ENCODE measurements at regions not wholly inside any gene's neighbourhood (a gene's known extent, or its start where the extent isn't known, plus 50 kb on each side); places are given as distances from the start of the nearest gene placed in this dataset.

DNA sequence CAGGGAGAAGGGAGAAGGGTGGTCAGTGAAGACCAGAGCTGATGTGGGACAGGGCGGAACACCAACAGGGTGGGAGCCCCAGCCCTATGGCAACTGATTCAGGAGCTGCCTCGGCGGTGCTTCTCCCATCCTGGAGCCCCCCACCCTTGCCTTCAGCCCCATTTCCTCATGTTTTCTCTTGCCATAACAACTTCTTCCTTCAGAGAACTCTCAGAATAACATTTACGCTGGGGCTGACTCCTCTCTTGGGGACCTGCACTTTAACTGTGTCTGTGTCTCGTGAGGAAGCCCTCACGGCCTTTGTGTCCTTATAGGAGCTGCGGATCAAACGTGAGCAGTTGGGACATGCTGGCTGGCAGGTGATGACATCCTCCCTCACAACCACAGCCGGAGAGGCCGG lies 116.4 kb upstream of the SNTG2 start:
- DNase-seq, result no peak
- Histone ChIP-seq H3K27ac (ENCODE audit: low read depth, low read length) (no peak overlapping the region), H3K4me1 (ENCODE audit: control insufficient read depth, insufficient read depth, low read length) (no peaks in the 10 kb centered on the region), H3K36me3 (ENCODE audit: control insufficient read depth, insufficient read depth, low read length) (no peaks in the 10 kb centered on the region), H3K4me3 (ENCODE audit: low read length) (no peak overlapping the region), H3K27me3 (ENCODE audit: control insufficient read depth, insufficient read depth, low read length, poor library complexity, severe bottlenecking) (no peaks in the 10 kb centered on the region), H3K9me3 (ENCODE audit: control insufficient read depth, low read length) (no peaks in the 10 kb centered on the region), H3K9ac (ENCODE audit: extremely low read depth, low read length, poor library complexity, severe bottlenecking) (no peak overlapping the region)
- Mint-ChIP-seq H3K27me3 (ENCODE audit: insufficient read depth) (peaks cover 5% of the 10 kb centered on the region), H3K9me3 (no peaks in the 10 kb centered on the region), H3K4me1 (peaks cover 7% of the 10 kb centered on the region), H3K4me3 (no peak overlapping the region), H3K36me3 (ENCODE audit: low read depth) (no peaks in the 10 kb centered on the region), H3K27ac (no peak overlapping the region)
- TF ChIP-seq, protein P1, sequence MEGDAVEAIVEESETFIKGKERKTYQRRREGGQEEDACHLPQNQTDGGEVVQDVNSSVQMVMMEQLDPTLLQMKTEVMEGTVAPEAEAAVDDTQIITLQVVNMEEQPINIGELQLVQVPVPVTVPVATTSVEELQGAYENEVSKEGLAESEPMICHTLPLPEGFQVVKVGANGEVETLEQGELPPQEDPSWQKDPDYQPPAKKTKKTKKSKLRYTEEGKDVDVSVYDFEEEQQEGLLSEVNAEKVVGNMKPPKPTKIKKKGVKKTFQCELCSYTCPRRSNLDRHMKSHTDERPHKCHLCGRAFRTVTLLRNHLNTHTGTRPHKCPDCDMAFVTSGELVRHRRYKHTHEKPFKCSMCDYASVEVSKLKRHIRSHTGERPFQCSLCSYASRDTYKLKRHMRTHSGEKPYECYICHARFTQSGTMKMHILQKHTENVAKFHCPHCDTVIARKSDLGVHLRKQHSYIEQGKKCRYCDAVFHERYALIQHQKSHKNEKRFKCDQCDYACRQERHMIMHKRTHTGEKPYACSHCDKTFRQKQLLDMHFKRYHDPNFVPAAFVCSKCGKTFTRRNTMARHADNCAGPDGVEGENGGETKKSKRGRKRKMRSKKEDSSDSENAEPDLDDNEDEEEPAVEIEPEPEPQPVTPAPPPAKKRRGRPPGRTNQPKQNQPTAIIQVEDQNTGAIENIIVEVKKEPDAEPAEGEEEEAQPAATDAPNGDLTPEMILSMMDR (conservative IDR thresholded peaks at IDR 0.05), result no peak
- 92 to 93% methylated on average over 3 to 10 of the region's 10 CpGs for WGBS, 2 experiments (ENCODE audit: insufficient coverage in 1 of 2, insufficient read length in 1 of 2)

DNA sequence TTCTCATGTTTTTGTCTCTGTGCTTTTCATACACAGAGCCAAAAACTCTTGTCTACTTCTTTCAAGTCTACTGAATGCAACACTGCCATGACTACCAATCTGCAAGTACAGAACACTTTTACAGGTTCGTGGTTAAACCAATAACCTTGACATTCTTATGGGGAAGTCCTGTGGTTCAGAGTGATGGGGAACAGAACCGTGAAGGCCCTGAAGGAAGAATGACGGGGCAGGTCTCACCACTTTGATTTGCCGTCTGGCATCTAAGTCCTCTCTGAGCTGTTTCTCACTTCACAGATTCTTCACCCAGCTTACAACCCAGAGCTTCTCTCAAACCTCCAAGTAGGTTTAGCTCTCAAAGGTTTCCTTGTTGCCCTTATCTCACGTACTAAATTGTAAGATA lies 117.5 kb upstream of the SNTG2 start:
- H3K9me3 ChIP-seq (ENCODE audit: control insufficient read depth, low read length), result no peaks in the 10 kb centered on the region
- peaks cover 11% of the 10 kb centered on the region for H3K27me3 Mint-ChIP-seq (ENCODE audit: insufficient read depth)
- no peaks in the 10 kb centered on the region for H3K27me3 ChIP-seq (ENCODE audit: control insufficient read depth, insufficient read depth, low read length, poor library complexity, severe bottlenecking)
- H3K4me3 Mint-ChIP-seq, result no peak overlapping the region
- WGBS, 2 experiments (ENCODE audit: insufficient coverage in 1 of 2, insufficient read length in 1 of 2), result 73 to 92% methylated on average over 3 to 5 of the region's 5 CpGs
- H3K36me3 ChIP-seq (ENCODE audit: control insufficient read depth, insufficient read depth, low read length), result no peaks in the 10 kb centered on the region
- no peak overlapping the region for H3K27ac Mint-ChIP-seq
- no peaks in the 10 kb centered on the region for H3K4me1 ChIP-seq (ENCODE audit: control insufficient read depth, insufficient read depth, low read length)
- TF ChIP-seq, protein P1 (conservative IDR thresholded peaks at IDR 0.05), result no peak
- no peak overlapping the region for H3K4me3 ChIP-seq (ENCODE audit: low read length)
- H3K4me1 Mint-ChIP-seq, result peaks cover 7% of the 10 kb centered on the region
- no peak for DNase-seq
- no peaks in the 10 kb centered on the region for H3K36me3 Mint-ChIP-seq (ENCODE audit: low read depth)
- no peaks in the 10 kb centered on the region for H3K9me3 Mint-ChIP-seq
- H3K27ac ChIP-seq (ENCODE audit: low read depth, low read length), result no peak overlapping the region
- no peak overlapping the region for H3K9ac ChIP-seq (ENCODE audit: extremely low read depth, low read length, poor library complexity, severe bottlenecking)

DNA sequence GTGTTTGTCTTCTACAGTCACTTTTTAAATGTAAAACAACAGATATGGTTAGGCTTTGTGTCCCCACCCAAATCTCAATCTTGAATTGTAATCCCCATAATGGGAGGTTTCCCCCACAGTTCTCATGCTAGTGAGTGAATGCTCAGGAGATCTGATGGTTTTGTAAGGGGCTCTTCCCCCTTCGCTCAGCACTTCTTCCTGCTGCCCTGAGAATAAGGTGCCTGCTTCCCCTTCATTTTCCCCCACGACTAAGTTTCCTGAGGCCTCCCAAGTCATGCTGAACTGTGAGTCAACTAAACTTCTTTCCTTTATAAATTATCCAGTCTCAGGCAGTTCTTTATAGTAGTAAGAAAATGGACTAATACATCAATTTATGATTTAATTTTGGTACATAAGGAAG lies 118.0 kb upstream of the SNTG2 start:
- no peaks in the 10 kb centered on the region for H3K9me3 Mint-ChIP-seq
- Histone ChIP-seq H3K9ac (ENCODE audit: extremely low read depth, low read length, poor library complexity, severe bottlenecking) (no peak overlapping the region), H3K9me3 (ENCODE audit: control insufficient read depth, low read length) (no peaks in the 10 kb centered on the region), H3K4me3 (ENCODE audit: low read length) (no peak overlapping the region), H3K27me3 (ENCODE audit: control insufficient read depth, insufficient read depth, low read length, poor library complexity, severe bottlenecking) (no peaks in the 10 kb centered on the region), H3K36me3 (ENCODE audit: control insufficient read depth, insufficient read depth, low read length) (no peaks in the 10 kb centered on the region), H3K27ac (ENCODE audit: low read depth, low read length) (no peak overlapping the region), H3K4me1 (ENCODE audit: control insufficient read depth, insufficient read depth, low read length) (no peaks in the 10 kb centered on the region)
- no peaks in the 10 kb centered on the region for H3K36me3 Mint-ChIP-seq (ENCODE audit: low read depth)
- 80 to 100% methylated on average over 2 of the region's 2 CpGs for WGBS, 2 experiments (ENCODE audit: insufficient coverage in 1 of 2, insufficient read length in 1 of 2)
- DNase-seq, result no peak
- H3K4me1 Mint-ChIP-seq, result peaks cover 7% of the 10 kb centered on the region
- TF ChIP-seq, protein P1 (conservative IDR thresholded peaks at IDR 0.05), result no peak
- H3K4me3 Mint-ChIP-seq, result no peak overlapping the region
- no peak overlapping the region for H3K27ac Mint-ChIP-seq
- peaks cover 11% of the 10 kb centered on the region for H3K27me3 Mint-ChIP-seq (ENCODE audit: insufficient read depth)

Measured in endodermal cell (in vitro differentiated cells).